Colon (tissue), 2 donors: ENCODE measurements at regions not wholly inside any gene's neighbourhood (a gene's known extent, or its start where the extent isn't known, plus 50 kb on each side); places are given as distances from the start of the nearest gene placed in this dataset.

Experiments
- FAIRE-seq: peaks from 2 replicates; lab custom pipeline; 2012; peaks lifted over from hg19 to GRCh38; lab: Jason Lieb, UNC
- donor health status: control.
- donor health status: control.

DNA sequence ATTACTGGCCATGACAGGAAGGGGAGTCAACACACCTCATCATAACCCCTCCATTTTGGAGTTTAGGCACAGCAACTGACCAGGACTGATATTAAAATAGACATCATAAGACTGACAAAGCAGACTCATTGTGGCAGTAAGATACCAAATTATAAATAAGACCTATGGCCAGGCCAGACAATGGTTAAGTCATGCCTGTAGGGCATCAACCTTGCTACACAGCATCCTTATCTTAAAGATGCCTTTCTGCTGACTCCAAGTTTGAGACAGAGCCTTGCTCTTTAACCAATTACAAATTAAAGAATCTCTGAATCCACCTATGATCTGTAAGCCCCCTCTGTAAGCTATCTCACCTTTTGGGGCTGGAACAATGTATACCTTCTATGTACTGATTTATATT is 65.5 kb downstream of the VCX2 start:
- FAIRE-seq = no peak

- no peak for FAIRE-seq
Observed at GRCh38 chrX:8103655-8104054, 67.4 kb downstream of the VCX2 start.

DNA sequence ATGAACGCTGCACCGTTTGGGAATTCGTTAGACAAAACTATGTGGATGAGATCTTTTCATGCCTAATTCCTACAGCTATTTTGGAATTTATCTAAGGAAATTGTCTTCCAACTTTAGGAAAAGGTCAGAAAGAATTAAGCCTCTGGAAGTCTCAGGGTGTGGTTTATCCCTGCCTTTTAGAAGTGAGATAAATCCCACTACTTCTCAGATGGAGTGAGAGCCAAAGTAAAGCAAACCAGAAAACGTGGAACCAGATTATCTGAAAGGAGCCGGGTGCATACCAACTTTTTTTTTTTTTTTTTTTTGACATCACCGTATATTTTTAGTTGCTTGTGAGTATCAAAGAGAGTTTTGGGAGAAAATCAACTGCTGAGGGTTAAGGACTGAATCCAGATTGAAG is 79.6 kb downstream of the VCX2 start:
- no peak for FAIRE-seq

DNA sequence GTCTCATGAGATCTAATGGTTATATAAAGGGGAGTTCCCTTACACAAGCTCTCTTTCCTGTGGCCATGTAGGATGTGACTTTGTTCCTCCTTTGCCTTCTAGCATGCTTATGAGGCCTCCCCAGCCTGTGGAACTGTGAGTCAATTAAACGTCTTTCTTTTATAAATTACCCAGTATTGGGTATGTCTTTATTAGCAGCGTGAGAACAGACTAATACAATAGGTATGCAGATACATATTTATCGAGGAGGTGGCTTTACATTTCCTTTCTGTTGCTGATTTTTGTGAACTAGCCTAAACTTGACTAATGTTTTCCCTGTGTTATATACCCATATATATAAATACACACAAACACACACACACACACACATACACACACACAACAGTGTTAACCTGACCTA is 80.2 kb downstream of the VCX2 start:
- FAIRE-seq = no peak

DNA sequence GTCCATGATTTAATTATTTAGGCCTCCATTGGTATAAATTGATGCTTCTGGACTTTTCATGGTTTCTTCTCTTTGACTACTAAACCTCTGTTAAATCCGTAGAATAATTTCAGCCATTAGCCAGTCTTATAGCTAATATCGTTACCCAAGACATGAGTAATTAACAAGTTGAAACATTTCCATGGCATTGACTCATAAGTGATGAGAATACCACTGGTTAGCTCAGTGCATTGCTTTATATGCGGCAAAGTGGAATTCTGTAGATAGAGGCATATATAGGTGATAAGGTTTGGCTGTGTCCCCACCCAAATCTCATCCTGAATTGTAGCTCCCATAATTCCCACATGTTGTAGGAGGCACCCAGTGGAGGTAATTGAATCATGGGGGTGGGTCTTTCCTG is 80.6 kb downstream of the VCX2 start:
- no peak for FAIRE-seq

GRCh38 chrX:8089141-8089540 is 81.9 kb downstream of the VCX2 start:
- no peak for FAIRE-seq

GRCh38 chrX:8084006-8084405 is 87.1 kb downstream of the VCX2 start:
- FAIRE-seq = peak; percentile 14

DNA sequence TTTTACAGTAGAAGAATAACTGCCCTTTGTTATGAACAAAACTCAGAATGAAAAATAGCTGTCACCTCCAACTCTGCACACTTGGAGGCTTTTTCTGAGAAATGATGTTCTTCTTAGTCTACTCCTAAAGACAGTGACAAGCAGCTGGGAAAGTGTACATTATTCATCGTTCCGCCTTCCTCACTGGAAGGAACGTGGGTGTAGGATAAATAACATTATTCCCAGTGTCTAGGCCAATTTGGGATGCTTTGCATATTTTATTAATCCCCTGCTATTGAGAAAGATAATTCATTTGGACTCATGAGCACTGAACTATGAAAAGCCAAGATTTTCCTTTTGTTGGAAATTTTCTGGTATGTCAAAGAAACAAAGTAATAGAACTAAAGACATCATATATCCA is 87.8 kb downstream of the VCX2 start:
- peak; percentile 53 for FAIRE-seq

DNA sequence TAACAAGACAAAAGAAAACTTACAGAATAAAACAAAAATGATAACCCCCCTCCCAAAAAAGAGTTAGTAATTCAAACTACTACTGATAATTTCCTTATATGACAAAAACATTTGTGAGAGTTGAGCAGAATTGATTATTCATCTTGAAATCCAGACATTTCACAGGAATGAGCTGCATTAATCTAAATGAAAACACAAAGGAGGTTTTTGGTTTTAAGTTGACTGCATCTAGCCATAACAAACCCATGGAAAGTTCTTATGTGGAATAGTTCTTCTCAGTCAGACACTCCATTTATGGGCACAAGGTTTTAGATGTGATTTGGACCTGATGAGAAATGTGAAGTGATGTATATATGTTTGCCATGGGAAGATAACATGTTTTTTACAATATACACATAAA is 95.4 kb downstream of the VCX2 start:
- no peak for FAIRE-seq

GRCh38 chrX:8067754-8068462 is 103.2 kb downstream of the VCX2 start:
- peak; percentile 86 for FAIRE-seq

DNA sequence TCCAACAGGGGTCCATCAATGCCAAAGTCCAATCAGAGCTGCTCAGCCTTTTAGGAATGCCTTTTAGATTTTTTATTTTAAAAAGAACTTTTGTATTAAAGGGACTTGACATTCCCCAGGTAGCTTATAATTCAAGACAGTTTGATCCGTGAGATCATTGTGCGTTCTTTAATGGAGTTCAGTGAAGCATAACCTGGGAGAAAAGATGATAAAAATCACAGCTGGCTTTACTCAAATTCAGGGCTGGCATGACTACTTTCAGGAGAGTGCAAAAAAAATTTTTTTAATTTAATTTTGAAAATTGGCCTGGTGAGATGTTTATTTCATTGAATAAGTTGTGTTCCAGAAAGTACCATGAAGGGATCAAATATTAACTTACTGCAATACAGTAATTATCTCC is 118.2 kb downstream of the VCX2 start:
- FAIRE-seq = peak; percentile 77

- FAIRE-seq = no peak
Observed at GRCh38 chrX:8049827-8050226, 121.2 kb downstream of the VCX2 start.

- no peak for FAIRE-seq
Observed at GRCh38 chrX:8048466-8048865, 121.3 kb upstream of the PNPLA4 start.

DNA sequence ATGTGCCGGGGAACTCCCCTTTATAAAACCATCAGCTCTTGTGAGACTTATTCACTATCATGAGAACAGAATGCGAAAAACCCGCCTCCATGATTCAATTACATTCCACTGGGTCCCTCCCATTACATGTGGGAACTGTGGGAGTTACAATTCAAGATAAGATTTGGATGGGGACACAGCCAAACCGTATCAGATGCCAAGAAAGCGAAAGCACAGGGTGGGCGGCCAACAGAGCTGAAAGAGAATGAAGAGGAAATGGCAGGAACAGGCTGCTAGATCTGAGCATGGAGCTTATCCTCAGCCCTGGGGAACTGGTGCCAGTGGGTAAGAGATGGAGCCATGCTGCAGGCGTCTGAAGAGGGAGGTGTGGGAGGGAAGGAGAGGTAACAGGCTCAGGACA is 117.7 kb upstream of the PNPLA4 start:
- no peak for FAIRE-seq

DNA sequence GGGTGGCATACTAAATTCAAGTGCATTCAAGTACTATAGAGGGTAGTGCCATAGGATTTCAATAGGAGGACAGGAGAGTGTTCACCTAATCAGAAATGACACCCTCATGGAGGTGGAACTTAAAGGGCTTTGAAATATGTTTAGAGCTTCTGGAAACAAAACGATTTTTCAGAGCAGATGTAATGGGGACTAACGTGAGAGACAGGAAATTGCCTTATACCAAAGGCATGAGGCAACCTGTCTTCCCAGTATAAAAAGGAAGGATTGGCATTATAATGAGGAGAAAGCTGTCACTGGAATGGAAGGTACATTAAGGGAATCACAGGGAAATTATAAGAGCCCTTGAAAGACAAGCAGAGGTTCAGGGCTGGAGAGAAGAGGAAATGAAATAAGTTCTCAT is 116.3 kb upstream of the PNPLA4 start:
- no peak for FAIRE-seq

DNA sequence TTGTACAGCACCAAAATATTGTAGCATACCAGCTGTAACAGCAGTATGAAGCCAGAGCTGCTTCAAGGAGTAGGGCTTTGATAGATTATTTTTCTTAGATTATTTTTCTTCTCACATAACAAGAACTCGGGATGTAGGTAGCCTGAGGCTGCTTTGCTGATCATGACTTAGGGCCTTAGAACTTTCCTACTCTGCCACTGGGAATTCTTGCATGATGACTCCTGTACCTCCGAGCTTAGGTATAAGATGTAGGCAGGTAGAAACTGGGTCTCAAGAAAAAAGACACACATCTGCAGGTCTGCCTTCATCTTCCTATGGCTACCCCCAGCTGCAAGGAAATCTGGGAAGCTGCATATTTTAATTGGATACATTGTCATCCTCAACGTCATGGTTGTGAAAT is 115.9 kb upstream of the PNPLA4 start:
- no peak for FAIRE-seq

GRCh38 chrX:8042304-8042703 is 115.1 kb upstream of the PNPLA4 start:
- no peak for FAIRE-seq

DNA sequence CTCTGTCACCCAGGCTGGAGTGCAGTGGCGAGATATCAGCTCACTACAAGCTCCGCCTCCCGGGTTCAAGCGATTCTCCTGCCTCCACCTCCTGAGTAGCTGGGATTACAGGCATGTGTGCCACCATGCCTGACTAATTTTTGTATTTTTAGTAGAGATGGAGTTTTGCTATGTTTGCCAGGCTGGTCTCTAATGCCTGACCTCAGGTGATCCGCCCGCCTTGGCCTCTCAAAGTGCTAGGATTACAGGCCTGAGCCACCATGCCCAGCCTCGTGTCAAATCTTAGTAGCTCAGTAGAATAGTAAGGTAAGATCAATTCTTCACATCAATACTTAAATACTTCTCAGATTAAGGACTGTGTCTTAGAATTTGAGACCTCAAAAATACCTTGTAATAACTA is 112.5 kb upstream of the PNPLA4 start:
- FAIRE-seq = peak; percentile 24

GRCh38 chrX:8037593-8038348 is 110.6 kb upstream of the PNPLA4 start:
- FAIRE-seq = no peak

- peak; percentile 68 for FAIRE-seq
Observed at GRCh38 chrX:8036914-8037313, 109.7 kb upstream of the PNPLA4 start.

GRCh38 chrX:8034058-8034457 is 106.8 kb upstream of the PNPLA4 start:
- FAIRE-seq = no peak

GRCh38 chrX:8033175-8033574 is 106.0 kb upstream of the PNPLA4 start:
- no peak for FAIRE-seq

- peak; percentile 92 for FAIRE-seq
Observed at GRCh38 chrX:8030361-8030760, 103.1 kb upstream of the PNPLA4 start.

DNA sequence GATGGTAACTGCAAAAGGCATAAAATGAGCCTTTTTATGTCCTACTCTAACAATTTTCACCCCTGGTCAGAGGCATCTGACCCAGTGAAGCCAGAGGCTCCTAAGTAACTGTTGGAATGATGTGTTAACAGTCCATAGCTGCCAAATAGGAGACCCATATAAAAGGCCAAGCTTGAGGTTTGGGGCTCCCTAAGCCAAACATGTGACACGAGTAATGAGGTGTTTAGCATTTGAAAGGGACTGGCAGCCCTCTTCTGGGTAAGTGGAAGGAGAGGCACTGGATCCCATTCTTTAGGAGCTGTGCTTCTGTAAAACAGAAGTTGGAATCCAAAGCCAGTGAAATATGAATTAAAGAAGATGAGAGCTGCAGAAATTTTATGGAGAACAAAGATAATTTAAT is 100.6 kb upstream of the PNPLA4 start:
- FAIRE-seq = no peak
